HL-60 (cell line): ENCODE measurements at regions not wholly inside any gene's neighbourhood (a gene's known extent, or its start where the extent isn't known, plus 50 kb on each side); places are given as distances from the start of the nearest gene placed in this dataset.

Experiments used
- GABPA ChIP-seq: IDR thresholded peaks from 2 replicates; pipeline ENCODE4 v1.6.1; 2012; ENCODE audit warnings: low read depth
- POLR2AphosphoS5 ChIP-seq: IDR thresholded peaks from 2 replicates; pipeline ENCODE4 v1.6.1; 2012; ENCODE audit warnings: low read depth
- REST ChIP-seq: IDR thresholded peaks from 2 replicates; pipeline ENCODE4 v1.6.1; 2012; ENCODE audit warnings: low read depth; ENCODE audit not compliant: insufficient replicate concordance
- SPI1 ChIP-seq: IDR thresholded peaks from 2 replicates; pipeline ENCODE4 v1.6.1; 2012; ENCODE audit warnings: low read depth, mild to moderate bottlenecking, borderline replicate concordance
- TF ChIP-seq, protein P1 (sequence below): IDR thresholded peaks from one replicate; pipeline ENCODE4 v1.5.1; 2011; ENCODE audit warnings: low read length, control low read depth, inconsistent platforms; ENCODE audit not compliant: insufficient read depth

DNA sequence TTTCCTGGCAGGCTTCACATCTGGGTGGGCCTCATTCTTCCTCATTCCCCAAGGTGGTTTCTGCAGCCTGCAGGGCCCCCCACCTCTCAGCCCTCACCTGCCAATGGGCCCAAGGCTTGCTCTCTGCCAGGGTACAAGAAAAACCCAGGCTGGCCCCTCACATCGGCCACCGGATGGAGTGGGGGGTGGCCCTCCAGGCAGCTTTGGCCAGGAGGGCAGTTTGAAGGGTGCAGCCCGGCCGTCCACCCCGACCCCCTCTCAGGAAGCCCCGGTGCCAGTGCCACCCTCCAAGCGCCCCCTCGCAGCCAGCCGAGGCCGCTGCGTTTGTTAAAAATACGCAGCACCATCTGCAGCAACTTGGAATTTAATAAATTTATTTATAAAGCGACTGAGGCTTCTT, 196.7 kb downstream of the CTTN start:
- no peak for TF ChIP-seq REST
- TF ChIP-seq, protein P1, sequence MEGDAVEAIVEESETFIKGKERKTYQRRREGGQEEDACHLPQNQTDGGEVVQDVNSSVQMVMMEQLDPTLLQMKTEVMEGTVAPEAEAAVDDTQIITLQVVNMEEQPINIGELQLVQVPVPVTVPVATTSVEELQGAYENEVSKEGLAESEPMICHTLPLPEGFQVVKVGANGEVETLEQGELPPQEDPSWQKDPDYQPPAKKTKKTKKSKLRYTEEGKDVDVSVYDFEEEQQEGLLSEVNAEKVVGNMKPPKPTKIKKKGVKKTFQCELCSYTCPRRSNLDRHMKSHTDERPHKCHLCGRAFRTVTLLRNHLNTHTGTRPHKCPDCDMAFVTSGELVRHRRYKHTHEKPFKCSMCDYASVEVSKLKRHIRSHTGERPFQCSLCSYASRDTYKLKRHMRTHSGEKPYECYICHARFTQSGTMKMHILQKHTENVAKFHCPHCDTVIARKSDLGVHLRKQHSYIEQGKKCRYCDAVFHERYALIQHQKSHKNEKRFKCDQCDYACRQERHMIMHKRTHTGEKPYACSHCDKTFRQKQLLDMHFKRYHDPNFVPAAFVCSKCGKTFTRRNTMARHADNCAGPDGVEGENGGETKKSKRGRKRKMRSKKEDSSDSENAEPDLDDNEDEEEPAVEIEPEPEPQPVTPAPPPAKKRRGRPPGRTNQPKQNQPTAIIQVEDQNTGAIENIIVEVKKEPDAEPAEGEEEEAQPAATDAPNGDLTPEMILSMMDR, result no peak
- no peak for TF ChIP-seq POLR2AphosphoS5
- no peak for TF ChIP-seq GABPA
- no peak for TF ChIP-seq SPI1
